GM21717 (cell line): ENCODE measurements at regions not wholly inside any gene's neighbourhood (a gene's known extent, or its start where the extent isn't known, plus 50 kb on each side); places are given as distances from the start of the nearest gene placed in this dataset.

Experiments used
- ATAC-seq: cut with Tn5 transposase; IDR thresholded peaks from one replicate; pipeline ENCODE4 v1.9.1; 2021; ENCODE audit warnings: mild to moderate bottlenecking, moderate library complexity; ENCODE audit not compliant: unreplicated experiment

DNA sequence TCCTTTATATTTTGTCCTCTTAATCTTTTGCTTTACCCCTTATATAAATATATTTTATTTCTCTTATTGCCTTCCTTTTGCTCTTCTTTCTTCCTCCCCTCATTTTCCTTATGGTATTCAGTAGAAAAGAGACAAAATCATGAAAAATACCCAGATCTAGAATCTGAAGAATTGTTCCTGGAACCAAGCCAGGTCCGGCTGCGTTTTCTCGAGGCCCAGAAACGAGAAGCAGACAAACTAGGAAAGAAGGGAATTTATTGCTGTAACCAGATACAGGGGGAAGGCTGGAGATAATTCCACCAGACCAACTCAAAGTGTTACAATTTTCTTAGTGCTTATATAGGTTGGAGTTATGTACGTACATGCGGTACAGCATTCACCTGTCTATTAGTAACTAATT, 328.7 kb downstream of the GABRG1 start:
- no peak for ATAC-seq

DNA sequence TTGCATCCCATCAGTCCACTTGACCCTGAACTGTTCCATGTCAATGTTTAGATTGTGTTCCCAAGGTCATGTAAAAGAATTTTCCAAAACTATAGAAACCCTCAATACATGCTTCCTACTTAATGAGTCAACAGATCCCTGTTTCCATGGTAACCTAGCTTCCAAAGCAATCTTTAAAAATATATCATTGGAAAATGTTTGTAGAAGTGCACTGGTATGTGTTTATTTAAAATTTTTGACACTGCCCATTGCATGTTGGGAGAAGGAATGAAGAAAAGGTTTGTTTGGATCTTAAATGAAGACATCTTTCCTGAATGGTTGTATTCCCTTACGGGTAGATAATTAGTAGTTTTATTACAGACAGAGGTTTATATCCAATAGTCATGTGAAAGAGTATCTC, 345.3 kb downstream of the GABRG1 start:
- no peak for ATAC-seq

DNA sequence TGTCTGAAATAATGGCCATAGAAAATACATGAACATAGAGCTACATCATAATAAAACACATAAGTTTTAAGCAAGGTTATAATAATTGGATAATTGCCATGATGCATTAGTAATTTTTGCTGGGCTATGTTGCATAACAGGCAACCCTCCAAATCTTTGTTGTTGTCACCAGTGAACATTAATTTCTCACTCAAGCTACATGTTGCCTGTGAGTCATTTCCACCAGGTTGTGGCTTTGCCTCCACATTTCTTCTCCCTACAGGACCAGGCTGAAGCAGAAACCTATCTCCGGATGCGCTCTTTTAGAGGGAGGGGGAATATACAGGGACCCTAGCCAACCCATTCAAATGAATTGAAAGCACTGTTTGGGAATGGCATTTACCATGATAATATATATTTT, 347.7 kb downstream of the GABRG1 start:
- no peak for ATAC-seq

DNA sequence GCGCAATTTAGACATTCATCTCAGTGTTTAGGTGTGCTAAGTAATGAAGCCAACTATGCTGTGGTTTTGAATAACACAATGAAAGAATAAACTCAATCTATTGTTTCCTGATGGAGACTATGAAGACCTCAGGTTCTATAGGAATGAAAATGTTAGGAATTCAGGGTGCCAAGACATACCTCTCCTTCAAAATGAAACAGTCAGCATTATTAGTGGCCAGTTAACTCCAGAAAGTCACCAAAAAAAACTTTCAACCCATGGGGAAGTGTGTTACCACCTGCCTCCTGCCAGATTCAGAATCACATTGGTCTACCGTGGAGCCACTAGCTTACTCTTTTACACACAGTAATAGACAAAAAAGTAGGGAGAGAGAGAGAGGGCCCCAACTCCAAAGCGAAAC, 352.9 kb downstream of the GABRG1 start:
- no peak for ATAC-seq

DNA sequence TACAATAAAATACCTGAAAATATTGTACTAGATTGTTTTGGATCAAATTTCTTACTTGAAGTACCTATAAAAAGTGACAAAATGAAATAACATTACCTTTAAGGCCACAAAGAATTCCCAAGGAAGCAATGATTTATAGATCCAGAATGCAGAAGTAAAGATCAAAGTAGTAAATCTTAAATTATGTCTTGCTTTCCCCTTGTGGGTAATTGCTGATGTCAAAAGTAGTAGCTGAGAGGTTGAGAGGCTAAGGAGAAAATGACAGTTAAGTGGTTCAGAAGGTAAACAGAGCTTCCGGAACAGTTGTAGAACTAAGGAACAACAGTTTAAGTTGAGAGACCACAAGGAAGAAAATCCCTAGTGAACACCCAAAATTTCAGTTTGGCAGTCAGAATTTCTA, 358.3 kb downstream of the GABRG1 start:
- ATAC-seq, result no peak

DNA sequence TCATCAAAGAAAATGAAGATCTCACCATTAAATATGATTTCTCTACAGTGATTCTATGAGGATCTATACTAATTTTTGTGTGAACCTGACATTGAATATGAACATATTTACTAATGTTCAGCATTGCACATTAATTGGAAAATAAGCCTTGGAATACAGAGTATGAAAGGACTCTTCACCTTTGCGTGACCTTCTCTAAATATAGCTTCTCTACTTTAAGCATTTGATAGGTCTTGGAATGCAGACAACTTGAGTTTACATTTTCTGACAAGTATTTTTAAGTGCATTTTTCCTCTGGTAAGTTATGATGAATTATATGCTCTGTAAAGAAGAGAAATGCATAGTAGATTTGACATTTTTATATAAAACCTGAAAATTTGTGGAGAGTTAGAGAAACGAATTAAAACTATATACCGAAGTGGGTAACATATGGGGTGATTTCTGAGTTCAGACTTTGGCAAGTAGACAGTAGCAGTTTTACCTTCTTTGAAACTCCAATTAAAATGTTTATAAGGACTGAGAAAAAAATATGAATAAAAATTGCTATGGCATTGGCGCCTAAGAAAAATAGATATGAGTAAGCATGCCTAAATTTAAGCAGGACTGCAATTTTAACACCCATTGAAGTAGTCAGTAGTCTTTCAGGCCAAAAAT, 371.9 kb downstream of the GABRG1 start:
- no peak for ATAC-seq

DNA sequence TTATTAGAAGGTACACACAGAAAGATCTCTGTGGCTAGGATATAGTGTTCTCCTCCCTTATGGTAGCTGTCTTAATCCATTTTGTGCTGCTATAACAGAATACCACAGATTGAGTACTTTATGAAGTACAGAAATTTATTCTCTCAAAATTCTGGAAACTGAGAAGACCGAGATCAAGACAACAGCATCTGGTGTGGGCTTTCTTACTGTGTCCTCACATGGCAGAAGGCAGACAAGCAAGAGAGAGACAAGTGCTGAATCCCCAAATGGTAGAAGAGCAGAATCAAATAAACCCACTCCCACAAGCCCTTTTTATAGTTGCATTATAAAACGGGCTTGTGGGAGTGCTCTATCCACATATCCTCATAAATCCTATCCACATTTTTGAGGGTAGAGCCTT, 373.1 kb downstream of the GABRG1 start:
- no peak for ATAC-seq

DNA sequence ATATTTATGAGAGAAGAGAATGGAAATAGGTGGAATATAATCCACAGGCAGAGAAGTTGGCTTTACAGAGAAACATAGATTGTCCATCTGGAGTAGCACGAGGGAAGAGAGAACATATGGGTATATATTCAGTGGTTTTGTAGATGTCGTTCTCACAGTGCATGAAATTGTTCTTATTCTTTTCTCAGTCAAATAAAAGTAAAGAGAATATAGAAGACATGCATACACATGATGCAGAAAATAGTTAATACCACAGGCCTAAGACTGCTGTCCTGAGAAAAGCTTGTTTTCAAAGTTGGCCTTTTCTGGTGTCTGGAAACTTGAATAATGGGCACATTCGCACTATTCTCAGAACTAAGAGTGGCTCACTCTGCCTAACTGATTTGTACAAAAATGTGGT, 378.1 kb downstream of the GABRG1 start:
- ATAC-seq, result no peak

DNA sequence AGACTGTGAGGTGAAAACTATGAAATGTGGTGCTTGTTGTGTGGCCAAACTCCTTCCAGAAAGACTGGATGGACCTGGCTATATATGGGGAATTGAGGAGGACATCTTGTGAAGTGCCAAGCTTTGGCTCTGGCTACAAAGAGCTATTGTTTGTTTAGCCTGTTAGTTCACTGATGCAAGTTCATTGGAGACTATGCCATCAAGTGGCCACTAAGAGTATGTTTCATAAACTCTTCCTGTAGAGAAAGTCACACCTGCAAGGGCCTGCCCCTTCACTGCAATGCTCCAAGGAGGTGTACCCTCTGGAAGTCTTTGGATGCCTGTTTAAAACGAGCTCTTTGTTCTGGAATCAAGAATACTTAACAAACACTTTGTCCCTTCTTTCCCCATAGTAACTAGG, 382.0 kb downstream of the GABRG1 start:
- ATAC-seq, result no peak

DNA sequence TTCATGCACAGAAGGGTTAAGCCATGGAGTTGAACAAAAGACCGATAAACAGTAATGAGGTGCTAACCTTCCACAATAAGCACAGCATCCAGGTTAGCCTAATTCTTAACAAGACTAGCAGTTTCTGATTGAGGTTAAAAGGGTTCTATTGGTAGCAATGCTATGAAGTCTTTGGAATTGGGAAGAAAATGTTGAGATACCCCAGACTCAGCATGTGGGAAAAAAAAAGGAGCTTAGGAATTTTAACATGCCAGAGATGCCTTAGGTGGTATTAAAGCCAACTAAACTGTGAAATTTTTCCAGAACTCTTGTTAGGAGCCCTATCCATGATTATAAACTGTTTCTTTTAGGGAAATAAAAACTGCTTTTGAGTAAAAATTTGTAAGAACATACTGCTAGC, 391.7 kb downstream of the GABRG1 start:
- ATAC-seq, result no peak

DNA sequence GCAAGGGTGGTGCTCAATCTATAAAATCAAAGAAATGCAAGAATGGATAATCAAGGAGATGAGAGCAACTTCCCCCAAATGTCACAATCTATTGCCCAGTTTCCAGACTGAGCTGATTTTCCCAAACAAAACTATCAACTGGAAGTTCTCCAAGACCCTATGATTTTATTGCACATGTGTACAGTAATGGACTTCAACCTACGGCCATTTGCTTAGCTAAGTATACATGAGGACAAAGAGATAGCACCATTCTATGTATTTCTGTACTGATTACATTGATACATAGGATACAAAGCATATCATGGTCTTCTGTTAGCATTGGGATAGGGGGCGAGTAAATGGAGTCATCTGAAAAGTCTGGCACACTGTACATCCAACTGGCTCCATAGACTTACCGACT, 407.8 kb downstream of the GABRG1 start:
- ATAC-seq, result no peak

DNA sequence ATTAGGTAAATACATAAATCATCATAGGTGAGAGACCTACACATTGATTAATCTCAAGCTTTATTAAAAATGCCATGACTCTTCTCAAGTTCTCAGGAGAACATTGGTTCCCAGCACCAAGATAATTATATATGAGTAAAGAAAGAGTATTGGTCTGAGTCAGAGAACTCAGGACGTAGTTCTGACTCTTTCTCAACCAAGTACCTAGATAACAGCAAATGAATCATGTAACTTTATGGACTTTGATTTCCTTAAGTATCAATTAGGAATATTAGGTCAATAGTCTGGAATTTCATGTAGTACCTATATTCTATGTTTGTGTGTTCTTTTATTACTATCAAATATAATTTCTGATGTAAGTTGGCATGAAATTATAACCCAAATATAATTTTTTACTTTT, 409.9 kb downstream of the GABRG1 start:
- ATAC-seq, result no peak

DNA sequence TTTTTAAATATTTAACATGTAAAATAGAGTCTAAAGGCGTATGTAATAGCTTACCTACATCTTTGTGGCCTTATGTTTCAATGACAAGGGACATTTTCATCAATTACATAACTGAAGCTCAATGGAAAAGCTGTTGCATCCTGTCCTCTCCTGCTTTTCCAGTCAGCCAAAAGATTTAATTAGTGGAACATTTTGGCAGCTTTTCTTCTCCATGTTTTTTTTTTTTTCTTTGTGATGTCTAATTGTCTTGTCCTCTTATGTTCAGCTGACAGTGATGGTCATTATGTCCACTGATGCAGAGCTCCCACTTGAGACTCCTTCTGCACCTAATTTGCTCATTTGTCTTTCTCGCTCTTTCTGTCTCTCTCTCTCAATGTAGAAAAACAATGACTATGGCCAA, 422.2 kb downstream of the GABRG1 start:
- ATAC-seq, result no peak

DNA sequence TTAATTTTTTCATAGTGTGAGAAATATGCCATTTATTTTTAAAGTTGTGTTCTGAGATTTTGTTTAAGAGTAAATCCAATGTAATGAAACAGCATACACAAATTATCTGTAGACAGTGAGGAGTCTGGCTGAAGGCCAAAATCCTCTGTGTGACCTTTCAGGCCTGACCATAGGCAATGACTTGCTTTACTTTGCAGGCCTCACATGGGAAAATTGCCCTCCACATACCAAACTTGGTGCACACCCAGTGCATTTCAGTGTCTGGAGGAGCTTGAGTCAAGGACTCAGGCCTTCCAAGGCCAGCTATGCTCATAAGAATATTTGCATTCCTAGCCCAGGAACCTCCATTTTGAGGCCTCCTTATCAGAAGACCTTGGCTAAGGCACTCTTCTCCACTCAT, 430.1 kb downstream of the GABRG1 start:
- ATAC-seq, result no peak

DNA sequence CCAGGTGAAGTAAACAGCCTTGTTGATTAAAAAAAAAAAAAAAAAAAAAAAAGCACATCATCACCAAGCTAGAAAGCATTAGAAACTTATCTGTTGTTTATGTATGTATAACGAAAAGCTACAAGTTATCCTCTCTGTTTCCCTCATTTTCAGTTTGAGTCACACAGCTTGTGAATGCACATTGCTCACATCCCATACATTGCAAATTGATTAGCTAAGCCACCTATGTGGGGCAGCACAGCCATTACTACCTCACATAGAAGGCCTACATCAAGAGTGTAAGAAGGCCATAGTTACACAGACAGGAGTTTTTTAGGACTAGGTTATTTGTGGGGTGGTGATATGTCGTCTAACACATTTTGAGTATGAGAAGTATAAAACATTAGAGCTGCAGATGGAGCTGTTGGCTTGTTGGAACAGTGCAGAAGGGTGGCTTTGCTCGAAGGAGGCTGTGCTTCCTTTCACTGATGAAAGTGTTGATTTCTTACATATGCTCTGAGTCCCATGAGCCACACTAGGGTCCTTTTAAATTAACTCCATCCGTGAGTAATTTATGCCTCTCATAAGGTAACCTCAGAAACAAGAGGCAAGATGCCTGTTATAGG, 431.6 kb downstream of the GABRG1 start:
- ATAC-seq, result no peak

DNA sequence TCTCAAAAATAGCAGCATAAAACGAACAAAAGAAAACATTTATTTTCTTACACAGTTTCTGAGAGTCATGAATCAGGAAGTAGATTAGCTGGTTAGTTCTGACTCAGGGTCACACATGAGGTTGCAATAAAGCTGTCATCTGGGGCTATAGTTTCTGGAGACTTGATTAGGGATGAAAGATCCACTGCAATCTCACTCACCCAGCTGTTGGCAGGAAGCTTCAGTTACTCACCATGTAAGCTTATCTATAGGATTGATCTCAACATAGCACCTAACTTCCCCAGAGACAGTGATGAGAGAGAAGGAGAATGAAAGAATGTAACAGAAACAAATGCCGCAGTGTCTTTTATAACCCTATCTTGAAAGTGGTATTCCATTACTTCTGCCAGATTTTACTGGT, 435.5 kb downstream of the GABRG1 start:
- no peak for ATAC-seq

DNA sequence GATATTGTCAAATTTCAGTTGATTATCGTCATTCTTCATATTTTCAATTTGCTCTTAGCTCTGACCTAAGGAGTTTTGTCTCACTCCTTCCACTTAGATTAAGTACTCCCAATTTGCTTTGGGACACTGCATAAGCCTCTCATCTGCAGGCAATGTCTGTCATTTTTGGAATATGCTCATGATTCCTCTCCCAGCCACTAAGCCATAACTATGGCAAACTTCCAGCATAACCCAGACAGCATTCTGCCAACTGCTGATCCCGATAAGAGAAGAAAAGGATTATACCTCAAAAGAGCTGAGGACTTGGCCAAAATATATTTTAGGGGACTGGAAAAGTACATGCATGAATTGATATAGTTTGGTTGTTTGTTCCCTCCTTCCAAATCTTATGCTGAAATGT, 444.4 kb downstream of the GABRG1 start:
- ATAC-seq, result no peak

DNA sequence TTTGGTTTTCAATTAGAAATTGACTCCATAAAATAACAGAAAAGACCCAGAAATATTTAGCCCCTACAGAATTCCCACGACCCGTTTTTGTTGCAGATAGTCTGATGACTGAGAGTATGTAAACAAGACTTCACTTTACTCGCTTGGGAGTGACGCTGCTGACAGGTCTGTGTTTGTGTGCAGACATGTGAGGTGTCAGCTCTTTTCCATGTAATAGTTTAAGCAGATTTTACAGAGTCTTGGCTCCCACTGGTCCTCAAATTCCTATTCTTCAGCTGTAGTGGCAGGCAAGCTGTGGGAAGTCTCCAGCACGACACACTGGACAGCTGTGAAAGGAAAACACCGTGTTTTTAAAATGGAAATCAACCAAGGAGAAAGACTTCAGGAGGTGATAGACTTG, 455.7 kb downstream of the GABRG1 start:
- ATAC-seq, result no peak

DNA sequence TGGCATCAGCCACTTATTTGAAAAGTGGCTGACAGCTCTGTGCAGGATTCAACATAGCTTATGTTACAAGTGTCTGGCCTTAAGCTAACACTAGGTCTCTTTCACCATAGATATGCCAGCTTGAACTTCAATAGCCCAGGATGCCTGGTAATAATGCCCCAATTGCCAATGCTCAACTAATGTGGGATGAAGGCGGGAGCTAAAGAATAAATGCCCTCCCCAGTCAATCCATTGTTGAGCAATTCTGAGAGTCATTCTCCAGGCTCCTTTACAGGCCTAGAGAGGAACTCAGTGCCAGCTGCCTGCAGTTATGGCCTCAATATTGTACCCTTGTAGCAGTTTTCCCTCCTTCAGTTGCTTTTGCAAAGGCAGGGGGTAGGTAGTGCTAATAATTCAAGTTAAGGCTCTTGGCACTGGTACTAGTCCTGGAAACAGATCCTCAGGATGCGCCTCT, 460.2 kb downstream of the GABRG1 start:
- no peak for ATAC-seq

DNA sequence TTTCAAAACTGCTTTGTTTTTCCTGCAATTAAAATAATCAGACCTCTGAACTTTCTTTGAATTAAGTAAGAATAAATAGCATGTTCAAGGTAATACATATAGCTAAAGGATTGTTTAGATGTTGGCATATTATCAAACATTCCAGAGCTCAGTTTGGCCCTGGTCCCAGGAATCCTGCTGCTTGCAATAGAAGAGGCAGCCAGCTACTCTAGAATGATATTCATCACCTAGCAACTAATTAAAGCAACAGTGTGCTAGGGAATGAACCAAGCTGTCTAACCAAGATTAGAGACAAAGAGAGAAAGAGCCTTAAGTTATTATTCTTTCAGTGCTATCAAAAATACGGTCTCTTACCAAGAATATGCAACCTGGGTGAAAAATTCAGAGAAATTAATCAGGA, 460.9 kb downstream of the GABRG1 start:
- ATAC-seq, result no peak

DNA sequence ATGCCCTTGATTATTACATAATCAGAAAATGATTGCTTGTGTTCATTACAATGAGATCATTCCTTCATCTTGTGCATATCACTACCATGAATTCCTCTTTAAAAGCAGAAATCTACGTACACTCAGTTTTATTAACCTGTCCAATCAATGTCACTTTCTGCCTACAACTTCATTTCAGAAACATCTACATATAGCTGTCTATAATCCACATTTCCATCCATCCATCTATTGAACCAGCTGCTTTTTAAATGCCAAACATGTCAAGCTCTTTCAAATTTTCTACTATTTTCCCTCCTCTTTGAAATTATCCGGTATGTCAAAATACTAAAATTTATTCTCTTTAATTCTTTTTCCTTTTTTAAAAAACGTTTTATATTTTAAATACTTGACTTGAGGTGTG, 462.0 kb downstream of the GABRG1 start:
- no peak for ATAC-seq

DNA sequence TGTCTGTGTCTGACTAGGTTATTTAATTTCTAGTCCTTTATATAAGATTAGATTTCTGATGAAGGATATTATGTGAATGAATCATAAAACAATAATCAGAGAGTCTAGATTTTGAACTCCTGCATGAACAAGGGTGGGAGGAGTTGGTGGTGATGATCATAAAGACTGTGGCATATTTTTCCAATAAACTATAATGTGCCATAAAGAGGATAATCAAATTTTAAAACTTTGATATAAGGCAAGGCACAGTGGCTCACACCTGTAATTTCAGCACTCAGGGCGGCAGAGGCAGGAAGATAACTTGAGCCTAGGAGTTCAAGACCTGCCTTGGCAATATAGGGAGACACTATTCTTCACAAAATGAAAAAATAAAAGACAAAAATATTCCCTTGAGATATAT, 473.3 kb downstream of the GABRG1 start:
- ATAC-seq, result no peak

DNA sequence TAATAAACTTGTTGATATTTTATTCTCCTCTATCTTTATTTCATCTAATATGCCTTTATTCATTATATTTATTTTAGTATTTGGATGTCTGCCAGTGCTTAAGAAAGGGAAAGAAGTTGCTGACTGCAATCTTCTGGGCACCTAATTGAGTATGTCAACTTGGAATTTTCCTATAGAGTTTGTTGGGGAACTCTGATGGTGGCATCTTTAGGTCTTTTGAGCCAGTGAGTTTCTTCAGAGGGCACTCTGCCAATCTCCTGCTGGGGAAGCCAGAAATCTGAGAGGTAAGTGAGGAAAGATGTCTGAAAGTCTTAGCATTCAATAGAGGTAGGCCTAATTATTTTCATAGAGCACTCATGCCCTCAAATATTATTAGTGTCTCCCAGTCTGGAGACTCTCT, 475.0 kb downstream of the GABRG1 start:
- ATAC-seq, result no peak
